ENCODE measurements at regions not wholly inside any gene's neighbourhood (a gene's known extent, or its start where the extent isn't known, plus 50 kb on each side); places are given as distances from the start of the nearest gene placed in this dataset.
"Not testable (repeated sequence)": the region's sequence is repeated elsewhere in the genome, so short reads cannot be mapped to it uniquely, and the experiment has no call there.

GRCh38 chr1:66462313-66462712, 71.6 kb upstream of the SGIP1 start:
- no peak for DNase-seq

GRCh38 chr1:66464351-66464750, 69.6 kb upstream of the SGIP1 start:
- no peak for DNase-seq

GRCh38 chr1:66464802-66465201, 69.2 kb upstream of the SGIP1 start:
- DNase-seq, result no peak

GRCh38 chr1:66466695-66467094, 67.3 kb upstream of the SGIP1 start:
- not testable (repeated sequence) for DNase-seq

GRCh38 chr1:66468722-66469121, 65.2 kb upstream of the SGIP1 start:
- DNase-seq, result no peak

GRCh38 chr1:66475940-66476339, 58.0 kb upstream of the SGIP1 start:
- no peak for DNase-seq

GRCh38 chr1:66476774-66477173, 57.2 kb upstream of the SGIP1 start:
- no peak for DNase-seq

- DNase-seq, result no peak
Observed at GRCh38 chr1:66478116-66478515, 55.8 kb upstream of the SGIP1 start.

GRCh38 chr1:66480162-66480561, 53.8 kb upstream of the SGIP1 start:
- DNase-seq, result no peak

- not testable (repeated sequence) for DNase-seq
Observed at GRCh38 chr1:66481215-66481614, 52.7 kb upstream of the SGIP1 start.
